Activated CD8-positive, alpha-beta memory T cell treated with anti-CD3 and anti-CD28 coated beads for 36 hours (primary cell): ENCODE measurements at regions not wholly inside any gene's neighbourhood (a gene's known extent, or its start where the extent isn't known, plus 50 kb on each side); places are given as distances from the start of the nearest gene placed in this dataset.

ENCODE experiments used
- CTCF ChIA-PET: fragments of 350-600 bp; sonication (Branson Sonifier 250); formaldehyde crosslinking; loops from one replicate; lab custom pipeline; 2021; ENCODE audit warnings: antibody characterized with exemption; lab: Charles Lee
- POLR2A ChIA-PET: fragments of 350-600 bp; sonication (Branson Sonifier 250); formaldehyde crosslinking; loops from one replicate; lab custom pipeline; 2021; ENCODE audit warnings: antibody characterized with exemption; lab: Charles Lee

- CTCF ChIA-PET: interaction anchor here (0.6 to 5.7 kb wide), 14 partner anchors 8 to 694 kb away, joined by 3 to 47 read pairs (median 4); partner anchors contain the start of gene RIPOR2
- POLR2A ChIA-PET: interaction anchor here (0.7 to 1.4 kb wide), 6 partner anchors 9 to 994 kb away, joined by 3 to 6 read pairs (median 4); a partner anchor contains a TSS
Observed at GRCh38 chr6:25025919-25026301, 90.2 kb upstream of the RIPOR2 start.

GRCh38 chr6:25026723-25027122 is 91.0 kb upstream of the RIPOR2 start:
- CTCF ChIA-PET: interaction anchor here (0.7 to 5.7 kb wide), 17 partner anchors 9 to 445 kb away, joined by 3 to 47 read pairs (median 3); partner anchors contain the start of gene CARMIL1

DNA sequence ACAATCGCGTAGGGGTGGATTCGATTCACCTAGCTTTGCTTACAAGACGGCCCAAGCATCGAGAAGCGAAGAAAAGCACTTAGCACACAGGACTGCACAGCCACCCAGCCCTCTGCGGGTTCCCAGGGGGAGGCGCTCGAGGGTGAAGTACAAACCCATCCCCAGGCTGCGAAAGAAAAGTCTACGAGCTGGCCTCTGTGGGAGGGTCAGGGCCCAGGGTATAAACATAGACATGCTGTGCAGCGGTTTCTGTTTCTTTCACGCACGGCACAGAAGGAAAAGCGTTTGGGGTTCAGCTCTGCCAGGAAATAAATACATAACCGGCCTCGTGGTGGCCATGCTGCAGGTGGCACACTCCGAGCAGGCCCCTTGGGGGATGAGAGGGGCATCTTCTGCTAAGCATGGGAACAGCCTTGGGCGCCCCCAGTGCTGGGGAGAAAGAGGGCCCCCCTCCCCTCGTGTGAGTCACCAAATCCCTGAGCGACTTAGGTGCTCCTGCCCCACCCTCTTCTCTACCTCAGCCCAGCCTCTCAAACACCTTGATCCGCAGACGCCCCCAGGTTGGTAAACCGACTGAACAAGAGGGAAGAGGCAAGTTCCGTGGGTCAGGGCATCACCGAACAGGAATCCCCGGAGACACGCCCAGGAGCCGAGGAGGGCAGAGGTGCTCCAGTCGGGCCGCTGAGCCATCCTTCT is 91.6 kb upstream of the RIPOR2 start:
- POLR2A ChIA-PET: interaction anchor here (1.4 kb wide), 1 partner anchor 146 kb away, joined by 3 read pairs; no protein-coding TSS in a partner anchor
- CTCF ChIA-PET: interaction anchor here (0.7 to 5.7 kb wide), 17 partner anchors 10 to 252 kb away, joined by 3 to 47 read pairs (median 4); partner anchors contain the start of gene CARMIL1

More at GRCh38 chr6:25026723-25027122, 91.0 kb upstream of the RIPOR2 start:
- POLR2A ChIA-PET: interaction anchor here (1.0 to 1.4 kb wide), 3 partner anchors 14 to 145 kb away, joined by 3 to 6 read pairs (median 3); no protein-coding TSS in a partner anchor

DNA sequence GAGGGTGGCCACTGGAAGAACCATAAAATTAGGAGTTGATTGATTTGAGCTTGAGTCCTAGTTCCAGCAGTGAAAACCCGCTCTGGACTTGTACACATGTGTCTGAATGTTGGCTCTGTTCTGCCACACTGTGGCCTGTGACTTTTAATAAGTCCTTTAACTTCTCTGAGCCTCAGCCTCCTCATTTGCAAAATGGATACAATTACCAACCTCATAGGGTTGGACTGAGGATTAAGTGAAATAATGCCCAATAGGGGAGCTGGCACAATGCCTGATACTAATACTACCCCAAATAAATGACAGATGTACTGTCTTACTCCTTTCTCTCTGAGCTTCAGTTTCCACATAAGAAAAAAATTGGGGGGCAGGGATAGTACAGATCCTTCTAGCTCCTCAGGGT is 92.6 kb upstream of the RIPOR2 start:
- ChIA-PET POLR2A (interaction anchor here (0.5 kb wide), 1 partner anchor 15 kb away, joined by 3 read pairs; no protein-coding TSS in a partner anchor), CTCF (interaction anchor here (1.1 to 5.7 kb wide), 7 partner anchors 9 to 152 kb away, joined by 3 to 47 read pairs (median 7); no protein-coding TSS in a partner anchor)

DNA sequence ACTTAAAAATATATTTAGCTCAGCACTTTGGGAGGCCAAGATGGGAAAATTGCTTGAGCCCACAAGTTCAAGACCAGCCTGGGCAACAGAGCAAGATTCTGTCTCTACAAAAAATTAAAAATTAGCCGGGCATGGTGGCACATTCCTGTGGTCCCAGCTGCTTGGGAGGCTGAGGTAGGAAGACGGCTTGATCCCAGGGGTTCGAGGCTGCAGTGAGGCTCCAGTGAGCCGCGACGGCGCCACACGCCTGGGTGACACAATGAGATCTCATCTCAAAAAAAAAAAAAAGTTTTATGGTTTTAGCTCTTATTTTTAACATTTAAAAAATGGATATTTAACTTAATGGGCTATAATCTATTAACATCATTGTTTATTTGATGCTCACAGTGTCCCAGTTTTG is 97.2 kb upstream of the RIPOR2 start:
- POLR2A ChIA-PET: no interaction called here
- CTCF ChIA-PET: interaction anchor here (0.6 kb wide), 1 partner anchor 68 kb away, joined by 4 read pairs; no protein-coding TSS in a partner anchor

DNA sequence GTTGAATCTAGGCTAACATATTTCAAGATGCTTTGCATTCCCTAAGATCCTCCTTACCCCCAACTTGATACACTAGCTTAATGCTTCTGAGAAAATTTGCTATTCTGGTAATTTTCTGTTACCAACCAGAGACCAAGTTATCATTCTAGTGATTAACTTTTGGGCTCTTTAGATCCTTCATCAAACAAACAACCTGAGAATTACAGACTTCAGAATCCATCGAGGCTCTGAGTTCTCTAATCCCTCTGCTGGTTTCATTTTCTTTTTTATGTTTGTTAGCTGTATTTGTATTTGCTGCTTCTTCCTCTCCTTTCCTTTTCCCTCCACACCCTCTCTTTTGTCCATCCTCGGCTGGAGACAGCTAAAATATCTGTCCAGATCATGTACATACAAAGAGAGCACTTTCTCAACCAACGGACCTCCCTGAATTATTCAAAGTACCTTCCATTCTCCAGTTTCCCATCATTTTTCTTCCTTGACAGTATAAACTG is 98.7 kb upstream of the RIPOR2 start:
- POLR2A ChIA-PET: interaction anchor here (0.5 kb wide), 1 partner anchor 8 kb away, joined by 4 read pairs; no protein-coding TSS in a partner anchor

DNA sequence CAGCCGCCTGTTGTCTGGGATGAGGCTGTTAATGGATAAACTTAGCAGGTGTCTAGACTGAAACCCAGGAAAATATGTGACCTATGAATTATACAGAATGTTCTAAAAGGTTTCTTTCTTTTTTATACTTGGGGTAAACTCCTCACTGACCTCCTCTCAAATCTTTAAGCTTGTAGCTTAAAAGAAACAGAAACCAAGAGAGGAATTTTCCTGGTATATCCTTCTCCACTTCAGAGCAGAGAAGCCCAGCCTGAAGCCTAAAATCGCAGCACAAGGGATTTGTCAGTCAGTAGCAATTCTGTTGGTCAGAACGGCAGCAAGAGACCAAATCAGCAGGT is 99.4 kb upstream of the RIPOR2 start:
- ChIA-PET CTCF (interaction anchor here (1.0 to 7.4 kb wide), 6 partner anchors 8 to 179 kb away, joined by 3 to 47 read pairs (median 4); no protein-coding TSS in a partner anchor), POLR2A (interaction anchor here (1.0 kb wide), 1 partner anchor 10 kb away, joined by 3 read pairs; no protein-coding TSS in a partner anchor)

More for the DNA sequence above, 98.7 kb upstream of the RIPOR2 start:
- CTCF ChIA-PET: interaction anchor here (0.9 to 7.4 kb wide), 5 partner anchors 7 to 37 kb away, joined by 3 to 47 read pairs (median 5); no protein-coding TSS in a partner anchor

DNA sequence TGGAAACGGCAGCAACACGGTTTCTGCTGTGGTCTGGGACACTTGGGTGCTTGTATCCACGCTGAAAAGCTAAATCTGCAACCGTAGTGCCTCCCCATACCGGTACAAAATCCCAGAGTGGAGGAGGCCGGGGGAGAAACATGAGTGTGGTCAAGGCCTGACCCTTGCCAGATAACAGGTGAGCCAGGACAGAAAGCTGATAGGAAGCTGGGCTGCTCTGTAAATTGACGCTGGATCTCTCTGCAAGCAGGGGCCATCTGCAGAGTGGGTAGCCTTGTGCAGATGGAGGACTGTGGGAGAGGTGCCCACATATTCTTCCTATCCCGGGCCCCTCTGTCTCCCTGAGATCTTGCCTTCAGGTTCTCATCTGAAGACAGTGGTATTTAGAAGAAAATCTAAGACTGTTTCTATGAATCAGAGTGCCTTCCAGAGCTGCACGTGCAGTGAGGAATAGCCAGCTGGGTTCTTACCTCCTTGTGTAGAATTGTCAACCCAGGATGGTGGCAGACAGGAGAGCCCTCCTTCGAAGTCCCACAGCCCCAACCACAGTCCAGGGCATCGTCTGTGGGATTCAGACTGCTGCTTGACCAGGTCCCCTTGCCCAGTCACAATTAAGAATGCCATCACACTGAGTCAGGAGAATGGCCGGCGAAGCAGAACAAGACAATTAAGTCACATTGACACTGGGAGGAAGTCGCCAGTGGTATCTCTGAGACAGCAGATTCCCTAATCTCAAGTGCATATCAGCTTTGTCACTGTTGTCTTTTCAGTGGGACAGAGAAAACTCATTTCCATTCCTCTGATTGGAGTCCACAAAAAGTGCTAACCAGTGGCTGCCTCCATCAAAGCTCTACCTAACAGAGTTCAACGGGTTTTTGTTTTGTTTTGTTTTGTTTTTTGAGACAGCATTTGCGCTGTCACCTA is 100.0 kb upstream of the RIPOR2 start:
- POLR2A ChIA-PET: interaction anchor here (1.0 kb wide), 1 partner anchor 11 kb away, joined by 3 read pairs; no protein-coding TSS in a partner anchor
- CTCF ChIA-PET: interaction anchor here (1.0 to 7.4 kb wide), 8 partner anchors 8 to 180 kb away, joined by 3 to 47 read pairs (median 4); no protein-coding TSS in a partner anchor

DNA sequence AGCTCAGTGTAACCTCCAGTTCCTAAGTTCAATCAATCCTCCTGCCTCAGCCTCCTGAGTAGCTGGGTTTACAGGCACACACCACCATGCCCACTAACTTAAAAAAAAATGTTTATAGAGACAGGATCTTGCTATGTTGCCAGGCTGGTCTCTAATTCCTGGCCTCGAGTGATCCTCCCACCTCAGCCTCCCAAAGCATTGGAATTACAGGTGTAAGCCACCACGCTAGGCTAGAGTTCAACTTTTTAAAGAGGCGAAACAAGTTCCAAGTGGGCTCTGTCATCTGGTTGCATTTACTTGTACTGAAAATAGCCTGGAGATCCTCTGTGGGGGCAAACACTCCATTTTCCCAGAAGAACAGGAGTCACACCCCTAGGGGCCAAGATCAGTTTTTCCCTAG is 100.7 kb upstream of the RIPOR2 start:
- POLR2A ChIA-PET: no interaction called here

GRCh38 chr6:25038300-25038699 is 102.5 kb upstream of the RIPOR2 start:
- ChIA-PET CTCF (interaction anchor here (0.9 to 7.4 kb wide), 3 partner anchors 11 to 129 kb away, joined by 3 to 47 read pairs (median 7); no protein-coding TSS in a partner anchor), POLR2A (interaction anchor here (1.3 kb wide), 1 partner anchor 13 kb away, joined by 4 read pairs; no protein-coding TSS in a partner anchor)

More for the DNA sequence above, 100.7 kb upstream of the RIPOR2 start:
- CTCF ChIA-PET: interaction anchor here (1.2 to 7.4 kb wide), 5 partner anchors 9 to 180 kb away, joined by 3 to 47 read pairs (median 4); no protein-coding TSS in a partner anchor

DNA sequence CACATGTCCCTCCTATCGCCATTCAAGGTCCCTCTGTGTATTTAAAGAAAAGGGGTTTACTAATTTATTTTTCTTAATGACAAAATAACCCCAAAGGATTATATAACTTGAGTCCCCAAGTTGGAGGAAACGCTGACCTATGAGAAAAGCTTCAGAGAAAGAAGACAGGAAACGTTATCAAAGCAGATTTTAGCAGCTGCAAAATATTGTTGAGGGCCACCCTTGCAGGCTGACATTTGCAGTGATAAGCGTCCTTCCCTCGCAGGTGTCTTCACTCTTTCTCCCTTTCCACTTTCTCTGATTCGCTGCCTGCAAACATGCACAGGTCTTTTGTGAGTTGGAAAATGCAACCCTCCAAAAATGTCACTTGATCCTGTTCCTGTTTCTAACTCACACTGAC is 103.2 kb upstream of the RIPOR2 start:
- CTCF ChIA-PET: interaction anchor here (0.7 to 7.4 kb wide), 4 partner anchors 12 to 183 kb away, joined by 3 to 47 read pairs (median 5); no protein-coding TSS in a partner anchor

DNA sequence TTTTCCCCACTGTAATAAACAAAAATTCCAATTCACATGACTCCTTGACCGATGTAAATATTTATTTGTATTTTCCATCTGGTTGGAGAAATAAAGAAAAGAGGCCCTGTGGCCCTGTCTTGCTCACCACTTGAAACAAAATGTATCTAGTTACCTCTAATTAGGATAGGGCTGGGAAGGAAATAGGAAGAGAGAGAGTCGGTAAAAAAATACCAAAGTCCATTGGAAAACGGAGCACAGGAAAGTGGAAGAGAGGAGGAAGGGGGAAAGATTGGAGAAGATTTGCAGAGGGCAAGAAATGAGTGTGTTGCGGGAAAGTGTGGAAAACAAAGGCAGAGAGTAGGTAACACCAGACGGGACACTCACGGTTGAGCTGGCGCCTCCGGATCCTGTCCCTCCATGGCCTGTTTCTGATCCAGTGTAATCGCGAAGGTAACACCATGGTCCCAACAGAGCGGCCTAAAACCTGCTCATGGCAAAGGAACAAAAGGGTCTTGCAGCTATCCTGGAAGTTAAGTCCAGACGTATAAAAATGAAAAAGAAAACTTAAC is 105.8 kb upstream of the RIPOR2 start:
- CTCF ChIA-PET: interaction anchor here (0.6 to 2.9 kb wide), 4 partner anchors 14 to 186 kb away, joined by 3 to 13 read pairs (median 3); no protein-coding TSS in a partner anchor
- POLR2A ChIA-PET: interaction anchor here (0.8 to 1.5 kb wide), 3 partner anchors 13 to 132 kb away, joined by 3 to 6 read pairs (median 4); no protein-coding TSS in a partner anchor

More for the DNA sequence above, 103.2 kb upstream of the RIPOR2 start:
- POLR2A ChIA-PET: interaction anchor here (1.3 kb wide), 1 partner anchor 14 kb away, joined by 4 read pairs; no protein-coding TSS in a partner anchor

DNA sequence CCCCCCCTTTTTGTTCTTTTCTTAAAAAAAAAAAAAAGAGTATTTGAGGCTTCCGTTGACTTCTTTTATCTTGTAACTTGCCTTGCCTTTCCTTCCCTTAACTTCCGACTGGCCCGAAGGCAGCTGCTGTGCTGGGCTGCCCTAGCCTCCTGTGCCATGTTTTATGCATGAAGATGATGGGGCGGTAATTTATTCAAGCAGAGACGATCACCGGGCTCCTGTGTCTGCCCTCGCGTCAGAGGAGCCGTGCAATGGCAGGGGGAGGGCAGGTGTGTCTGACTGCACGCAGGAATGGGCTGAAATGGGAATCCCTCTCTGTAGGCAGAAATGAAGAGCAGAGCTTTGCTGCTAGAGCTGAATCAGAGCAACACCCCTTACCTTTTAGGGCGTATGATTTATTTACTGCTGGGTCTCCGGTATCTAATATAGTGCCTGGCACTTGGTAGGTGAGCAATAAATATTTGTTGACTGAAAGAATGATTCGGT is 106.3 kb upstream of the RIPOR2 start:
- ChIA-PET POLR2A (interaction anchor here (0.8 to 1.5 kb wide), 3 partner anchors 12 to 132 kb away, joined by 3 to 6 read pairs (median 4); no protein-coding TSS in a partner anchor), CTCF (interaction anchor here (0.6 to 2.9 kb wide), 6 partner anchors 11 to 186 kb away, joined by 3 to 13 read pairs (median 4); no protein-coding TSS in a partner anchor)

DNA sequence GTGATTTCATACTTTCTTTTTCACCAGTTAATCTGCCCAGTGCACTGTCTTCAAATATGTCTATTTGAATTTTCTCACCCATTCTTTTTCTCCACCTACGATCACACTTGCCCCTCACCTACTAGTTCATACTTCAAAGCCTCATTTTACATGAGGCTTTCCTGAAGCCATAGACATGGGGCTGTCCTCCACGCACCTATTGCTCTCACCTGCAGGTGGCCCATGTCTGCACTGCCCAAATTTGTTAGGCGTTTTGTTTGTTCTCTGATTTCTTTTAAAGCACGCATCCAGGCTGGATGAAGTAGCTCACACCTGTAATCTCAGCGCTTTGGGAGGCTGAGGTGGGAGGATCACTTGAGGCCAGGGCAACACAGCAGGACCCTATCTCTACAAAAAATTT is 106.8 kb upstream of the RIPOR2 start:
- ChIA-PET CTCF (interaction anchor here (0.7 to 2.9 kb wide), 4 partner anchors 10 to 36 kb away, joined by 3 to 13 read pairs (median 4); no protein-coding TSS in a partner anchor), POLR2A (interaction anchor here (0.8 to 1.5 kb wide), 4 partner anchors 12 to 133 kb away, joined by 3 to 6 read pairs (median 4); no protein-coding TSS in a partner anchor)

GRCh38 chr6:25042984-25043725 is 107.4 kb upstream of the RIPOR2 start:
- ChIA-PET CTCF (interaction anchor here (1.0 to 2.9 kb wide), 4 partner anchors 10 to 37 kb away, joined by 3 to 13 read pairs (median 4); no protein-coding TSS in a partner anchor), POLR2A (interaction anchor here (1.2 kb wide), 2 partner anchors 11 to 15 kb away, joined by 3 to 6 read pairs; no protein-coding TSS in a partner anchor)

DNA sequence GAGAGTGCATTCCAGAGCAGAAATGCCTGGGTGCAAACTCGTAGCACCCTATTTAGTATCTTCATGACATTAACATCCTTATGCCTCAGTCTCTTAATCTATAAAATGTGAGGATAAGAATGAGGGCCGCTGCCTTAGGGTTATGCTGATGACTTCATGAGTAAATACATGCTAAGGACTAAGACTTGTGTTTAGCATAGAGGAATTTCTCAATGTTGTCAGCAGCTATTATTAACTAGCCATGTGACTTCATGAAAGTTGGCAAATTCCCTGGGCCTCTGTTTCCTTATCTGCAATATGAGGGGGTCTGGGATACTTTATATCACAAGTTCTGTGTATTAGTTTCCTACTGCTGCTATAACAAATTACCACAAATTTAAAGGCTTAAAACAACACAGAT is 108.1 kb upstream of the RIPOR2 start:
- POLR2A ChIA-PET: interaction anchor here (1.2 kb wide), 1 partner anchor 16 kb away, joined by 3 read pairs; no protein-coding TSS in a partner anchor
- CTCF ChIA-PET: interaction anchor here (1.1 to 2.9 kb wide), 2 partner anchors 12 to 16 kb away, joined by 3 to 13 read pairs; no protein-coding TSS in a partner anchor
